SK-N-SH treated with all-trans-retinoic acid at 6 μM for 48 hours (cell line): ENCODE measurements at regions not wholly inside any gene's neighbourhood (a gene's known extent, or its start where the extent isn't known, plus 50 kb on each side); places are given as distances from the start of the nearest gene placed in this dataset.

ENCODE experiments used
- ATAC-seq: fragments of 200-7000 bp; cut with Tn5 transposase; 3 replicates; pipeline ENCODE4 v1.9.1; 2020; ENCODE audit warnings: mild to moderate bottlenecking, moderate library complexity
- ARNTL ChIP-seq: fragments of 450-650 bp; formaldehyde crosslinking; IDR thresholded peaks from 2 replicates; pipeline ENCODE4 v1.5.0; 2020; ENCODE audit warnings: low read depth, mild to moderate bottlenecking, moderate library complexity, borderline replicate concordance
- BACH2 ChIP-seq: fragments of 250-450 bp; sonication (Bioruptor Pico); IDR thresholded peaks from 2 replicates; pipeline ENCODE4 v1.9.0; 2021; ENCODE audit warnings: mild to moderate bottlenecking, borderline replicate concordance
- CREB5 ChIP-seq: fragments of 250-450 bp; sonication (Bioruptor Pico); IDR thresholded peaks from 2 replicates; pipeline ENCODE4 v1.5.1; 2020; ENCODE audit warnings: low read depth, mild to moderate bottlenecking, moderate library complexity
- CSDC2 ChIP-seq: fragments of 250-450 bp; sonication (Bioruptor Pico); IDR thresholded peaks from 2 replicates; pipeline ENCODE4 v1.5.0; 2020; ENCODE audit warnings: mild to moderate bottlenecking, moderate library complexity
- CSRNP3 ChIP-seq: fragments of 250-450 bp; sonication (Bioruptor Pico); IDR thresholded peaks from 2 replicates; pipeline ENCODE4 v1.5.1; 2021; ENCODE audit warnings: mild to moderate bottlenecking, moderate library complexity
- ESRRG ChIP-seq: fragments of 250-450 bp; sonication (Bioruptor Pico); IDR thresholded peaks from 2 replicates; pipeline ENCODE4 v1.6.1; 2021; ENCODE audit warnings: mild to moderate bottlenecking
- ISL1 ChIP-seq: fragments of 250-450 bp; sonication (Bioruptor Pico); IDR thresholded peaks from 2 replicates; pipeline ENCODE4 v2.1.2; 2022; ENCODE audit warnings: mild to moderate bottlenecking, moderate library complexity
- OSR1 ChIP-seq: fragments of 250-450 bp; sonication (Bioruptor Pico); IDR thresholded peaks from 2 replicates; pipeline ENCODE4 v1.8.0; 2022; ENCODE audit warnings: moderate library complexity, mild to moderate bottlenecking, inconsistent platforms
- POU6F1 ChIP-seq: fragments of 250-450 bp; sonication (Bioruptor Pico); IDR thresholded peaks from 2 replicates; pipeline ENCODE4 v1.8.0; 2021; ENCODE audit warnings: low read depth, mild to moderate bottlenecking, moderate library complexity, borderline replicate concordance
- PPARA ChIP-seq: fragments of 250-450 bp; sonication (Bioruptor Pico); IDR thresholded peaks from 2 replicates; pipeline ENCODE4 v1.5.0; 2020; ENCODE audit warnings: mild to moderate bottlenecking, borderline replicate concordance
- RARB ChIP-seq: fragments of 250-450 bp; sonication (Bioruptor Pico); IDR thresholded peaks from 2 replicates; pipeline ENCODE4 v1.8.0; 2021; ENCODE audit warnings: mild to moderate bottlenecking, moderate library complexity
- SNAI2 ChIP-seq: fragments of 250-450 bp; sonication (Bioruptor Pico); IDR thresholded peaks from 2 replicates; pipeline ENCODE4 v1.5.0; 2020; ENCODE audit warnings: mild to moderate bottlenecking, moderate library complexity
- TOX ChIP-seq: fragments of 250-450 bp; sonication (Bioruptor Pico); IDR thresholded peaks from 2 replicates; pipeline ENCODE4 v1.8.0; 2021; ENCODE audit warnings: mild to moderate bottlenecking, moderate library complexity, borderline replicate concordance
- ZC3H10 ChIP-seq: fragments of 250-450 bp; sonication (Bioruptor Pico); IDR thresholded peaks from 2 replicates; pipeline ENCODE4 v1.5.1; 2021; ENCODE audit warnings: mild to moderate bottlenecking, moderate library complexity
- ZFP3 ChIP-seq: fragments of 250-450 bp; sonication (Bioruptor Pico); IDR thresholded peaks from 2 replicates; pipeline ENCODE4 v1.5.0; 2020; ENCODE audit warnings: mild to moderate bottlenecking, moderate library complexity
- ZFP30 ChIP-seq: fragments of 450-650 bp; formaldehyde crosslinking; IDR thresholded peaks from 2 replicates; pipeline ENCODE4 v1.5.0; 2022; ENCODE audit warnings: mild to moderate bottlenecking, moderate library complexity
- ZNF565 ChIP-seq: fragments of 450-650 bp; formaldehyde crosslinking; conservative IDR thresholded peaks from 2 replicates; pipeline ENCODE4 v1.5.0; 2020; ENCODE audit warnings: low read depth, mild to moderate bottlenecking, moderate library complexity
- ZNF70 ChIP-seq: fragments of 450-650 bp; formaldehyde crosslinking; IDR thresholded peaks from 2 replicates; pipeline ENCODE4 v1.5.0; 2020; ENCODE audit warnings: mild to moderate bottlenecking, moderate library complexity

DNA sequence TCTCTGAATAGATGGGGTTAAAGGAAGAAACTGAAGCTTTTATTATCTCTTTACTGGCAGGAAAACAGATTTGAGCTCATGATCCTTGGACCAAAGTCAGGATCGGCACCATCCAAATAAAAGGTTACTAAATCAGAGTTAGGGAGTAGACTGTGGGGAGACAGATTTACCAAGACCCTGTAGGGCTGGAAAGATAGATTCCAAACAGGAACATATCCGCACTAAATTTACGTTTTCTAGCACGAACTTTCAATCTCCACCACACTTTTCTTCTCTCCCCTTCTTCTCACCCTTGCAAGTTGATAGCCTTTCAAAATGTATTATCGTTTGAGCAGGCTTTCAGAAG, 120.0 kb upstream of the HMHB1 start (continued):
- TF ChIP-seq OSR1 (CRISPR knock-in tag) (no peak), ZNF565 (CRISPR knock-in tag) (no peak), CSDC2 (no peak), SNAI2 (CRISPR knock-in tag) (no peak), ZFP30 (no peak)

- no peak for TF ChIP-seq ARNTL (CRISPR knock-in tag)
- TF ChIP-seq OSR1 (CRISPR knock-in tag), result no peak
- TF ChIP-seq ISL1 (CRISPR knock-in tag), result no peak
- no peak for TF ChIP-seq RARB (CRISPR knock-in tag)
- TF ChIP-seq ESRRG (CRISPR knock-in tag), result no peak
- no peak for TF ChIP-seq PPARA (CRISPR knock-in tag)
- no peak for TF ChIP-seq BACH2 (CRISPR knock-in tag)
- no peak for TF ChIP-seq CREB5
- no peak for TF ChIP-seq ZNF565 (CRISPR knock-in tag)
- no peak for TF ChIP-seq TOX (CRISPR knock-in tag)
- no peak for TF ChIP-seq POU6F1 (CRISPR knock-in tag)
- ATAC-seq, result no peak
Measured at GRCh38 chr5:143691287-143691944, 120.5 kb upstream of the HMHB1 start.

- no peak for ATAC-seq
Measured at GRCh38 chr5:143687604-143688003, 124.4 kb upstream of the HMHB1 start.

More at GRCh38 chr5:143687604-143688003, 124.4 kb upstream of the HMHB1 start:
- TF ChIP-seq ZFP3 (CRISPR knock-in tag) (no peak), ZC3H10 (CRISPR knock-in tag) (no peak), ZNF70 (no peak), RARB (CRISPR knock-in tag) (no peak), PPARA (CRISPR knock-in tag) (no peak), ZFP30 (no peak), CSRNP3 (CRISPR knock-in tag) (no peak), ARNTL (CRISPR knock-in tag) (no peak), POU6F1 (CRISPR knock-in tag) (no peak), ISL1 (CRISPR knock-in tag) (no peak), TOX (CRISPR knock-in tag) (no peak), SNAI2 (CRISPR knock-in tag) (no peak), CREB5 (no peak), OSR1 (CRISPR knock-in tag) (no peak)
